Neural cell (in vitro differentiated cells): ENCODE measurements at regions not wholly inside any gene's neighbourhood (a gene's known extent, or its start where the extent isn't known, plus 50 kb on each side); places are given as distances from the start of the nearest gene placed in this dataset.

Experiments
- CTCF ChIP-seq: fragments of 450-650 bp; IDR thresholded peaks from 2 replicates; pipeline ENCODE4 v1.5.1; 2014; ENCODE audit warnings: antibody characterized with exemption, mild to moderate bottlenecking, moderate library complexity; ENCODE audit not compliant: poor library complexity, severe bottlenecking
- POLR2AphosphoS5 ChIP-seq: IDR thresholded peaks from 2 replicates; pipeline ENCODE4 v1.6.1; 2012
- RAD21 ChIP-seq: fragments of 450-650 bp; conservative IDR thresholded peaks from 2 replicates; pipeline ENCODE4 v1.6.1; 2014; ENCODE audit warnings: antibody characterized with exemption, mild to moderate bottlenecking, moderate library complexity
- REST ChIP-seq: IDR thresholded peaks from 2 replicates; pipeline ENCODE4 v1.6.1; 2012; ENCODE audit warnings: borderline replicate concordance

- TF ChIP-seq POLR2AphosphoS5 (no peak), REST (no peak), RAD21 (no peak), CTCF (no peak)
Measured at GRCh38 chr12:107921062-107921461, 146.6 kb downstream of the ASCL4 start.
